ENCODE measurements at regions not wholly inside any gene's neighbourhood (a gene's known extent, or its start where the extent isn't known, plus 50 kb on each side); places are given as distances from the start of the nearest gene placed in this dataset.
A peak's percentile ranks its signal among the peaks of the same experiment; 100 is the strongest.

- no peak for DNase-seq
Measured at GRCh38 chr5:104299998-104300706, 737.6 kb upstream of the NUDT12 start.

- DNase-seq = no peak
Measured at GRCh38 chr5:104298518-104298917, 735.9 kb upstream of the NUDT12 start.

GRCh38 chr5:104297076-104297475, 734.5 kb upstream of the NUDT12 start:
- DNase-seq = no peak

GRCh38 chr5:104295991-104296390, 733.4 kb upstream of the NUDT12 start:
- DNase-seq = no peak

GRCh38 chr5:104283136-104283535, 720.5 kb upstream of the NUDT12 start:
- no peak for DNase-seq

GRCh38 chr5:104273725-104274124, 711.1 kb upstream of the NUDT12 start:
- no peak for DNase-seq

GRCh38 chr5:104267320-104268015, 704.9 kb upstream of the NUDT12 start:
- DNase-seq = no peak

- no peak for DNase-seq
Measured at GRCh38 chr5:104266161-104266560, 703.6 kb upstream of the NUDT12 start.

- DNase-seq = no peak
Measured at GRCh38 chr5:104265531-104266140, 703.0 kb upstream of the NUDT12 start.

- no peak for DNase-seq
Measured at GRCh38 chr5:104247260-104247659, 684.7 kb upstream of the NUDT12 start.

- DNase-seq = peak in 34 of 58 donors; percentile 0 to 55 (median 11)
Measured at GRCh38 chr5:104241046-104241445, 678.5 kb upstream of the NUDT12 start.

GRCh38 chr5:104237586-104237985, 675.0 kb upstream of the NUDT12 start:
- no peak for DNase-seq

GRCh38 chr5:104223885-104224773, 661.5 kb upstream of the NUDT12 start:
- no peak for DNase-seq

GRCh38 chr5:104218200-104218599, 655.6 kb upstream of the NUDT12 start:
- no peak for DNase-seq

GRCh38 chr5:104213216-104213615, 650.6 kb upstream of the NUDT12 start:
- DNase-seq = no peak

- no peak for DNase-seq
Measured at GRCh38 chr5:104199771-104200170, 637.2 kb upstream of the NUDT12 start.

GRCh38 chr5:104198156-104198555, 635.6 kb upstream of the NUDT12 start:
- DNase-seq = no peak

GRCh38 chr5:104189909-104190308, 627.3 kb upstream of the NUDT12 start:
- no peak for DNase-seq

- DNase-seq = no peak
Measured at GRCh38 chr5:104189031-104189430, 626.4 kb upstream of the NUDT12 start.

- no peak for DNase-seq
Measured at GRCh38 chr5:104187656-104188055, 625.1 kb upstream of the NUDT12 start.

- DNase-seq = no peak
Measured at GRCh38 chr5:104186510-104186909, 623.9 kb upstream of the NUDT12 start.

GRCh38 chr5:104186100-104186499, 623.5 kb upstream of the NUDT12 start:
- DNase-seq = peak in 1 of 58 donors; percentile 9

Measured in anterior cingulate cortex (tissue), 58 donors.